Lower leg skin (tissue), 4 donors: ENCODE measurements at regions not wholly inside any gene's neighbourhood (a gene's known extent, or its start where the extent isn't known, plus 50 kb on each side); places are given as distances from the start of the nearest gene placed in this dataset.

Source experiments
- DNase-seq, 2 donors: peaks; one replicate each; pipeline ENCODE4 v3.0.0-alpha.2; 2019; ENCODE audit warnings: low spot score in 2 of 2
- H3K4me3 ChIP-seq: fragments of 200-600 bp; sonication (generic); 2 replicates; pipeline ENCODE4 v1.5.1; 2017; ENCODE audit warnings: mild to moderate bottlenecking, low read depth; ENCODE audit not compliant: poor library complexity, severe bottlenecking
- CTCF ChIP-seq, 3 donors: fragments of 450-650 bp; IDR thresholded peaks; one replicate each; pipeline ENCODE4 v1.5.1; 2016; ENCODE audit warnings: antibody characterized with exemption in 3 of 3, mild to moderate bottlenecking in 3 of 3, moderate library complexity in 2 of 3
- POLR2A ChIP-seq, 2 donors: fragments of 450-650 bp; IDR thresholded peaks; one replicate each; pipeline ENCODE4 v1.6.1; 2016 to 2017; ENCODE audit warnings: antibody characterized with exemption in 2 of 2, mild to moderate bottlenecking in 1 of 2, moderate library complexity in 1 of 2
- WGBS, 2 donors: methylation state at CpG; one replicate each; pipeline ENCODE4 v1.1.5; 2018; 5-methylcytosine and 5-hydroxymethylcytosine counted together
- intact Hi-C: fragments of 100-400 bp; cut with DNase I; formaldehyde crosslinking; loops from one replicate; pipeline ENCODE4 v1.15.0; 2023; ENCODE audit warnings: low total_unique reads

GRCh38 chr18:57913686-57914085 lies 110.6 kb upstream of the ATP8B1 start:
- 68 to 73% methylated on average over 5 of the region's 5 CpGs for WGBS, 2 donors
- no peak overlapping the region for H3K4me3 ChIP-seq
- intact Hi-C loops: no loop called here
- no peak for TF ChIP-seq CTCF (IDR thresholded peaks at IDR 0.05)
- no peak for TF ChIP-seq POLR2A (IDR thresholded peaks at IDR 0.05)
- DNase-seq: no peak

- no peak overlapping the region for H3K4me3 ChIP-seq
- intact Hi-C loops: no loop called here
- WGBS, 2 donors: 80 to 82% methylated on average over 7 of the region's 7 CpGs
- TF ChIP-seq CTCF (IDR thresholded peaks at IDR 0.05): no peak
- TF ChIP-seq POLR2A (IDR thresholded peaks at IDR 0.05): no peak
- DNase-seq: no peak
Measured at GRCh38 chr18:57910817-57911216, 107.7 kb upstream of the ATP8B1 start.

- peak in 1 of 2 donors; percentile 28 for DNase-seq
- intact Hi-C loops: no loop called here
- WGBS, 2 donors: 85 to 91% methylated on average over 2 of the region's 2 CpGs
- TF ChIP-seq CTCF (IDR thresholded peaks at IDR 0.05) (no peak), POLR2A (IDR thresholded peaks at IDR 0.05) (no peak)
- no peak overlapping the region for H3K4me3 ChIP-seq
Measured at GRCh38 chr18:57910134-57910533, 107.0 kb upstream of the ATP8B1 start.

GRCh38 chr18:57909620-57910019 lies 106.5 kb upstream of the ATP8B1 start:
- 48 to 62% methylated on average over 7 of the region's 7 CpGs for WGBS, 2 donors
- intact Hi-C loops: no loop called here
- H3K4me3 ChIP-seq: no peak overlapping the region
- no peak for TF ChIP-seq CTCF (IDR thresholded peaks at IDR 0.05)
- no peak for TF ChIP-seq POLR2A (IDR thresholded peaks at IDR 0.05)
- DNase-seq: peak in 1 of 2 donors; percentile 52

GRCh38 chr18:57908092-57908491 lies 105.0 kb upstream of the ATP8B1 start:
- no peak overlapping the region for H3K4me3 ChIP-seq
- intact Hi-C loops: no loop called here

More at GRCh38 chr18:57908092-57908491, 105.0 kb upstream of the ATP8B1 start:
- DNase-seq: no peak
- TF ChIP-seq CTCF (IDR thresholded peaks at IDR 0.05) (no peak), POLR2A (IDR thresholded peaks at IDR 0.05) (no peak)
- WGBS, 2 donors: 76 to 84% methylated on average over 1 of the region's 1 CpG
